SH-SY5Y (cell line): ENCODE measurements at regions not wholly inside any gene's neighbourhood (a gene's known extent, or its start where the extent isn't known, plus 50 kb on each side); places are given as distances from the start of the nearest gene placed in this dataset.

ENCODE experiments used
- GATA2 ChIP-seq: IDR thresholded peaks from 2 replicates; pipeline ENCODE4 v1.6.1; 2011; ENCODE audit warnings: mild to moderate bottlenecking, low read depth, low read length
- GATA3 ChIP-seq: IDR thresholded peaks from 2 replicates; pipeline ENCODE4 v1.6.1; 2011; ENCODE audit warnings: low read depth, mild to moderate bottlenecking, low read length, moderate library complexity

DNA sequence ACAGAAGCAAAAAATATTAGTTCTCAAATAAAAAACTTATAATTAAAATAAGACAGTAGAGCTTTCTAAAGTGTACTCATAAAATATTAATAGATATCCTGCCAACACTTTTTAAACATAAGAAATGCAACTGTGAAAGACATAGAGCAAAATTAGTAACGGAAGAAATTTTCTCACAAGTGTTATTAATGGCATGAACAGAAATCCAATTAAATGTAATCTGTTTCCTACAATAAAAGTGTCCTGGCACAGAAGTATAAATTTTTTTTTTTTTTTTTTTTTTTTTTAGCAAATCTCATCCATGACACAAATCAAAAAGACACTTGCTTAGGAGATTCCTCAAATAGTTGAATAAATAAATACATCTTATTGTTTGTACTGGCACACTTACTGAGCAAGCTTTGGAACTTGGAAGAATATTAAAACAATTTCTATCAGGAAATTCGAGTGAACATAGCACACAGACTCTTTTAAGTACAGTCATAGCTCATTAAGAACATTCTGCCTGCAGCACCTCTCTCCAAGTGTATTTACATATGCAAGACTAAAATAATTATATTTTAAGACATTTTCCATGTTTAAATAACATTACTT, 227.2 kb upstream of the ROBO2 start:
- no peak for TF ChIP-seq GATA3
- no peak for TF ChIP-seq GATA2

DNA sequence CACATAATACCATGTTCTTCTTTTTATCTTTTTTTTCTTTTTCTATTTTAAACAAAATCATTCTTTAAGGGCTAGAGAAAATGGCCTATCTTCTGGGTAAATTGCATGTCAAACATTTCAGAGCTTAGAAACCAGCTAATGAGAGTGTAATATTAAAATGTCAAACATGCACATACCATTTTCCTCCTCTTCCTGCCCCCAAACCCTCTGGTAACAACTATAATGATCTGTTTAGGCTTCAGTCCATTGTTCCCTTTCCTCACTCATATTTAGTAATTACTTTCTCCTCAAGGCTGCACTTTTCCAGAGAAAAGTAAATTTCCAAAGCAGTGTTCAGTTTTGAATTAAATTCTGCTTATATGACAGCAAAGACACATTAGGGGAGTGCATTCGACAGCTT, 224.3 kb upstream of the ROBO2 start:
- TF ChIP-seq GATA3, result no peak
- no peak for TF ChIP-seq GATA2

DNA sequence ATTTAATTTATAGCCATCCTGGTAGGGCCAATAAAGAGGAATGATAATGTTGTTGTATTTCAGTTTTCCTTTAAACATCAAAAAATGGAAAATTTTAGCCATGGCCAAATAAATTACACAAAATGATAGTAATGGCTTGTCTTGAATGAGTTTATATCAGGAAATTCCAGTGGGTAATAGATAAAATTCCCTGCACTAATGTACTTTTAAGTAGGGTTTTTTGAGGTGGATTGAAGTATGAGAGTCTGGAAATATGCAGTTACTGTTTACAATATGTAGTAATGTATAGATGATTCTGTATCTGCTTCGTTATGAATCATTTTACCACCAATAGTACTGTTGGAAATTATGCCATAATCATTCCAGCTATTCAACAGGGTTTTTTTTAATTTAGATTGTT, 219.4 kb upstream of the ROBO2 start:
- TF ChIP-seq GATA3, result no peak
- no peak for TF ChIP-seq GATA2

DNA sequence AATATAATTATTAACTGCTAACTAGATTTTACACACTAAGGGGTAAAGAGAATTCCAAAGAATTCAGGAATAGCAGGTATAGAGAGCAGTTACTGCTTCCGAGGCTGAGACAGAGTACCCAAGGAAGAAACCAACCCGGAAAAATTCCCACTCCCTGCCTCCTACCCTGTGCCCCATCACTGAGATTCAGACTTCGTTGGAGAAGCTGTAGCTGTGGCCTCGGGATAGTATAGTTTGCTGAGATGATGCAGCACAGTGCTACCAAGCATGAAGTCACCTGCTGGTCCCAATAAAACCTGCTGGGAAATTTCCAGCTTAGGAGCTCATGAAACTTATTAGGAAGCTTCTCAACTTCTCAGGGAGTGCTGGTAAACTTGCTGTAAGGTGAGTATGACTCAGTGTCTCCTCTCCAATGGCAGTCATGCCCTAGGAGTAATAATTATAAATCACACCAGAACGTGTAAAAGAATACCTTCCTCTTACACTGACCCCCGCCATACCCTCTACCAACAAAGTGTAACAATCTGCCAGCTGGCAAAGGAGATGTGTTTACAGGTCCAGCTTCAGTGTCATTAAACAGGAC, 215.2 kb upstream of the ROBO2 start:
- TF ChIP-seq GATA3, result no peak
- no peak for TF ChIP-seq GATA2

DNA sequence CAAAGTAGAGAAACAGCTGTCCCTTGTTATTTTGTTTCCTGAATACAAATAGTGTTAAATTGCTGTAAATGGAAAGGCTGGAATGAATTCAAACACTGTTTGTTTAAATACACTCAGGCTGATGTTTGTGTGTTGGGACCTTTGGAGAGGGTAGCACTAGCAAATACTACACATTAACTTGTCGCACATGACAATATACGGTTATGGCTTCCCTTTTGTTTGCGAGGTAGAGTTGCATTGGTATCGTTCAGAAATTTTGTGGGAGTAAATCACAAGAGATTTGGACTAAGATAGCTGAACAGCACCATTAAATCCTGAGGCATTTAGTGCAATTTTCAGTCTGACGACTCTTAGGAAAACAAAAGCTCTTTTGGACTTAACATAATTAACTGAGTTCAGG, 213.0 kb upstream of the ROBO2 start:
- TF ChIP-seq GATA2, result peak; percentile 74; the same call in 1 of the 2 replicates
- TF ChIP-seq GATA3, result peak; percentile 70; the same call in 1 of the 2 replicates

DNA sequence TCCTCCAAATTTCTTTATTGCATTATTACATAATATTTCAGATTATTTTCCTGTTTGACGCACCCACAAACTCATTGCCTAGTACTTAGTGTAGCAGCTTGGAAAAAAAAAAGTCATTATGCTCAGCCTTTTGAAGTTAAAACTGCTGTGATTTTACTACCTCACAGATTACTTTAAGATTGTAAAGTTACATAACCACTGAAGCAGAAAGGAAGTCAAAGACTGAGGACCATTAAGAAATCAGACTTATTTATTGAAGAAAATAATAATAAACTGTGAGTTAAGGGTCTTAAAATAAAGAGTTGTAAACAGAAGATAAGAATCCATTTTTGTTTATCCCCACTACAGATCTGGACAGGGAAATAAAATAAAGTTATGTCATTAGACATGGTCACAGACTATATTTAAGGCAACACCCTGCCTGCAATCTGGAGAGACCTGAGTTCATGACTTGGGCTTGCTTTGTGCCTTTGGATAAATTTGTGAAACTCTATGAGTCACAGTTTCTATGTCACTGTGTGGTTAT, 212.1 kb upstream of the ROBO2 start:
- TF ChIP-seq GATA3 (no peak), GATA2 (no peak)

DNA sequence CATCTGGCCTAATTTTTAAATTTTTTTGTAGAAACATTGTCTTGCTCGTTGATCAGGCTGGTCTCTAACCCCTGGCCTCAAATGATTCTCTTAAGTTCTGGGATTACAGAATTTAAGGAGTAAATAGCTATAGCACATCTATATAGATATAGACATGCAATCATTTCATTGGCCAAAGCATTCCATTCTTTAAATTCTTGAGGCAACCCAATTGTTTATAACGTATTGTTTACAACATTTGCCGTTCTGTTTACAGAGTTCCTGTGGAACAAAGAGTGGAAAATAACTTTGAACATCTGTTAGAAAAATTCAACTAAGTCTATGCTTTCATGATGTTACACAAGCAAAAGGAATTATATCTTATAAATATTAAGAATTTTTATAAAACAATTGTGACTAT, 205.2 kb upstream of the ROBO2 start:
- no peak for TF ChIP-seq GATA3
- no peak for TF ChIP-seq GATA2

DNA sequence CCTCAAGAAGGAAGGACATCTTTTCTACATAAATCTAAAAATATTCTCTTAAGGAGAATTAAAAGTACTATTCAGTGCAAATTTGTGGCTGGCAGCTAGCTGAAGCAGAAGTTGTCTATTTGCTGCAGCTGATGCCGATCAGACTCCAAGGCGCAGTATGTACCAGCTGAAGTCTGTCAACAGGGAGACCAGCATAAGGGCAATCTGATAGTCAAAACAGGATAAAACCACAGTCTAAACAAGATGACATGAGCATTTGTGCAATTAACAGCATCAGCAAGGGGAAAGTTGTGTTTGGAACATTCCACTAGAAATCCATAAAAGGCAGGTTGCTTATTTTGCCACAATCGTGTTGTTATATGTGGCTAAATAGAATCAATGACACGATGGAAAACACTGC, 198.2 kb upstream of the ROBO2 start:
- no peak for TF ChIP-seq GATA3
- TF ChIP-seq GATA2, result 0 out of 2 replicates have a peak, but pooled peaks have one; percentile 12

DNA sequence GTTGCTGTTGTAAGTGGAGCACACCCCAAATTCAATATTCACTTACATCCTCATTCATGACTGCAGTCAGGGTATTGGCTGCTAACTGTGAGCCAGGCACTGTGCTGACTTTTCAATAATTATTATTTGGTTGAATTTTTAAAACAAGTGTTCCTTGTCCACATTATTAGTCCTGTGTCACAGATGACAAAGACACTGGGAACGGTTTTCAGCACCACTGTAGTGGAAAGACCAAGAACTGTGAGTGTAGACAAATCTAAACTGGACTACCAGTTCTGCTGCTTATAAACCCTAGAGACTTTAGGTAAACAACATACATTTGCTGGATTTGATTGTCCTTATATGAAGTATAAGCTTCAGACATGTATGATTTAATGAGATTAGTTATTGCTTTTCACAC, 197.7 kb upstream of the ROBO2 start:
- no peak for TF ChIP-seq GATA3
- TF ChIP-seq GATA2, result no peak

DNA sequence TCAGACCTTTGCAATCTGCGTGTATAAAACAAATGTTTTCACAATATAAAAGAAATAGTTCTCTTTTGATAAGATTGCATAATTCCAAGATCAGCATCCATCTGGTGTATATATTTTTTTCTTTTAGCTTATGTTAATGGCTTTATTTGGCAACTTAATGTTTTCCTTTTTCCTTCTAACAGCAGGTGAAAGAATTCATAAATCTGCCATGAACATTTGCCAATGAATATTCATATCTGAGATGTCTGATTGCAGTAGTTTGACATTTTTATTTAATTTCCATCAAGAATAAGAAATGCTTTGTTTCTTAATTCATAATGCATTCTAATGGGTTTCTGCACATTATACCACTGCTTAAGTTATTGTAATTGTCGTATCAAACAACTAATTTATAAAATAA, 184.4 kb upstream of the ROBO2 start:
- TF ChIP-seq GATA2, result no peak
- TF ChIP-seq GATA3, result no peak

DNA sequence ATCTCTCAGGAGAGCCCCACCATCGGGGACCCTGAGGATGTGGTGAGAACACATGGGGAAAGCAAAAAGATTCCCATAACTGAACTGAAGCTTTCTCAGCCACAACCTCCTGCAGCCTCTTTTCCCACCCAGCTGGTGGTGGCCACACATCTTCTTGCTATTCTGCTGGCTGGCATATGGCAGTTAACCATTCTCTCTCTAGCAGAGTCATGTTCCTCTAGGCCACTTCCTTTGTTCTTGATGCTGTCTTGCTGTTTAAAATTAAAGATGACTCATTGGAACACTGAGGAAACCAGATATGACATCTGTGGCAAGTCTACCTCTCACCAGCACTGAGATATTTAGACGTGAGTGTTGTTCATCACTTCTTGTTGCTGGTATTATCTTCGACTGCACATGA, 180.3 kb upstream of the ROBO2 start:
- TF ChIP-seq GATA2, result no peak
- TF ChIP-seq GATA3, result no peak

DNA sequence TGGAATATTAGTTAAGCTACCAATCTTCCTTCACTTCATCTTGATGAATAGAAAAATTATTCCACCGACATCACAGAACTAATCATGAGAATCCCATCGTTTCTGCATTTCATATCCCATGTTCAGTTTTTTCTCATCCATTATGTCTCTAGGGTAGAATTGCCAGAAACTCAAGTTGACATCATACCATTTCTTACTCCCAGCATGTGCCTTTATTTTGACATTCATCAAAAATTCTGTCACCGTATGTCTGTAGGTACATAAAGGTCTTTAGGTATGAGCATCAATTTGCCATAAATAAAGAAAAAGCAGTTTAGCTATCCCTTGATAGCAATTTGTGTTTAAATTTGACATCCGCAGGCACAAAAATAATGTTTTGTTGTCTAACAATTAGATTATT, 175.5 kb upstream of the ROBO2 start:
- TF ChIP-seq GATA3 (no peak), GATA2 (no peak)

DNA sequence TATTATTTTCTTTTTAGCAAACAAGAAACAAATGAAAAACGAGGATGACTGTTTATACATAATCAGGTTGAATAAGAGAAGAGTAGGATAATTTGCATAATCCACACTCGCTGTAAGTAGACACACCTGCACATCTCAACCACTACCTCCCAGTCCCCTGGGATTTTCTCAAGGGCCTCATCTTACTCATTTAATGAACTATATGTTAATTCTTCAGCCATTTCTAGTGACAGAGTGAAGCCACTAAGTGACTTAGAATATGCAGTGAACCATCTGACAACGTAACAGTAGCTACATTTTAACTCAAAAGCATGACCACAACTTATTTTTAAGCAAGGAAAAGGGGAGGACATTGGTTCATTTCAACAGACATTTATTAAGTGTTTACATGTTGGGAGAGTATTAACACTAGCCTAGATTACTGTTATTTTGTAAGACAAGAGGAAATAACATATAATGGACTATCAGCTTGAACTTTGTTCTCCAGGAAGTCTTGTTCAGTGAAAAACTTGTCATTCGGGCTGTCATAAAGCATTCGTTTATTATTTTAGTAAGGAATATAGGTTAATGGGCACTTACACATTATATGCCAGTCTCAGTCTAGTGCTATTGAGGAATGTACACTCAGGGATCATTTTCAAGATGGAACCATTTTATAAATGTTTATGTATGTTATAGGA, 173.0 kb upstream of the ROBO2 start:
- TF ChIP-seq GATA2, result no peak
- no peak for TF ChIP-seq GATA3

DNA sequence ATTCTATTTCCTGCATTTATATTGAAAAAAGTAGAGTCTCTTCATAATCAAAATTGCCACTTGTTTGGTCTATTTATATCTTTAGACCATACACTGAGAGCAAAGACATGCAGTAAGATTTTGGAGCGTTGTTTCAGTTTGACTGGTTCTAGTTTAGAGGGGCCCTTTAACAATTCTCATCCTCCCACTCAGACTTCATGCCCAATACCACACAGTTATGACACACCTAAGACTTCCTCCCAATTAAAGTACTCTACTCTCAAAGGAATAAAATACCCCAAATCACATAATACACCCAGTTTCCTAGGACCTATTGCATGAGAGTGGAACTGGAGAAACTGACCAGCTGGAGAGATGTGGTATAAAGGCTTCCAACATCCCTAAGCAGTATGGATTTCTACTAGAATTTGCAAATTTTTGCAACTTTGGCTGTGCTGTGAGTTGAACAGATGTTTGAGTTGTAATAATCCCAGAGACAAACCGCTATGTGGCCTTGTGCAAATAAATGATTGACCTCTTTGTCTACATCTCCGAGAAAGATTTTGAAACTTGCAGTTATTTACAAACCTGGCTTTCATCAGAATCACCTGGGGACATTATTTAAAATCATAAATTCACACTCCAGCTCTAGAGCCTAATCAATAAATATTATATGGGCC, 170.0 kb upstream of the ROBO2 start:
- TF ChIP-seq GATA2 (no peak), GATA3 (no peak)

DNA sequence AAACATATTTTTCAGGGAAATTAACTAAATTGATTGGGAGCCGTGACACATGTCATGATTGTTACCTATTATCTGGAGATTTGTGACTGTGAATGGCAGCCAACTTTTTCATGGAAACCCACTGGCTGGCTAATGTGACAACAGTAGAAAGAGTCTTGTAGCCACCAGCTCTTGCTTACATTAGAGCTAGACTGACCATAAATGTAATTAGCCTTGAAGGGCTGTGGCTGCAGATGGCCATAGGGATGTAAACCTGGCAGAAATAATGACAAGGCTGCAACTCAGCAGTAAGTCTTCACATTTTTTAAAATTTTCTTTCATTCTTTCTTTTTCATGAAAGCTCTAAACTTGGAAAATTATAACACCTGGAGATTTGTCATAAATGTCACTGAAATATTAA, 168.2 kb upstream of the ROBO2 start:
- TF ChIP-seq GATA3 (no peak), GATA2 (no peak)

DNA sequence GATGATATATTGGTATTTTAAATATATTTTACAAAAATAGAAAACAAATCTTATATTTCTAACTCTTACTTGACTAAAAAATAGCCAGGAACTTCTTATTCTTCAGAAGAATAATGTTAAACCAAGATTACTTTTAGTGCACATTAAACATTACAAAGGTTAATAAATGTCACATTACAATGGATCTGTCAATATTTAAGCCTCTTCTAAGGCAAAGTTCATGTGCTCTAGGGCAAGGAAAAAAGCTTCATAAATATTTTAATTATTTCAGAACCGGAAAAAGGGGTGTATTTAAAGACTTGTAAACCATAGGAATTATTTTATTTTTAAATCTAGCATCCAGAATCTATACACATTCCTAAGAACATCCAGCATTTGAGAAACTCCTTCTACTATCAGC, 166.9 kb upstream of the ROBO2 start:
- TF ChIP-seq GATA3 (no peak), GATA2 (no peak)
